Stimulated activated naive CD8-positive, alpha-beta T cell treated with anti-CD3 and anti-CD28 coated beads, Interleukin-15, Interleukin-2, amounts not matched to agents 100 ng/mL and 50 ng/mL, for 24 hours (primary cell): ENCODE measurements at regions not wholly inside any gene's neighbourhood (a gene's known extent, or its start where the extent isn't known, plus 50 kb on each side); places are given as distances from the start of the nearest gene placed in this dataset.

ENCODE experiments used
- H3K27ac Mint-ChIP-seq: one replicate; pipeline ENCODE4 v1.8.0; 2021; ENCODE audit warnings: mild to moderate bottlenecking, mixed read lengths
- H3K27me3 Mint-ChIP-seq: one replicate; pipeline ENCODE4 v1.8.0; 2021; ENCODE audit warnings: mixed read lengths
- H3K36me3 Mint-ChIP-seq: one replicate; pipeline ENCODE4 v1.8.0; 2021; ENCODE audit warnings: low read depth, mixed read lengths
- H3K4me1 Mint-ChIP-seq: one replicate; pipeline ENCODE4 v1.8.0; 2021; ENCODE audit warnings: low read depth, mixed read lengths
- H3K4me3 Mint-ChIP-seq: one replicate; pipeline ENCODE4 v1.8.0; 2021; ENCODE audit warnings: mild to moderate bottlenecking, mixed read lengths
- H3K9me3 Mint-ChIP-seq: one replicate; pipeline ENCODE4 v1.8.0; 2021; ENCODE audit warnings: mixed read lengths

- no peaks in the 10 kb centered on the region for H3K4me1 Mint-ChIP-seq
- no peaks in the 10 kb centered on the region for H3K36me3 Mint-ChIP-seq
- H3K27ac Mint-ChIP-seq: no peak overlapping the region
- no peaks in the 10 kb centered on the region for H3K9me3 Mint-ChIP-seq
- peaks cover 15% of the 10 kb centered on the region for H3K27me3 Mint-ChIP-seq
- H3K4me3 Mint-ChIP-seq: no peak overlapping the region
These were observed 369.6 kb upstream of the USP24 start for GRCh38 chr1:55584526-55585401.

- H3K27me3 Mint-ChIP-seq: peaks cover 15% of the 10 kb centered on the region
- no peak overlapping the region for H3K27ac Mint-ChIP-seq
- no peaks in the 10 kb centered on the region for H3K9me3 Mint-ChIP-seq
- no peaks in the 10 kb centered on the region for H3K36me3 Mint-ChIP-seq
- H3K4me3 Mint-ChIP-seq: no peak overlapping the region
- H3K4me1 Mint-ChIP-seq: no peaks in the 10 kb centered on the region
These were observed 366.9 kb upstream of the USP24 start for GRCh38 chr1:55582084-55582483.

- no peak overlapping the region for H3K27ac Mint-ChIP-seq
- no peaks in the 10 kb centered on the region for H3K36me3 Mint-ChIP-seq
- no peaks in the 10 kb centered on the region for H3K9me3 Mint-ChIP-seq
- H3K4me1 Mint-ChIP-seq: no peaks in the 10 kb centered on the region
- peaks cover 15% of the 10 kb centered on the region for H3K27me3 Mint-ChIP-seq
- no peak overlapping the region for H3K4me3 Mint-ChIP-seq
These were observed 365.7 kb upstream of the USP24 start for GRCh38 chr1:55580845-55581332.

- H3K9me3 Mint-ChIP-seq: no peaks in the 10 kb centered on the region
- H3K36me3 Mint-ChIP-seq: no peaks in the 10 kb centered on the region
- no peak overlapping the region for H3K4me3 Mint-ChIP-seq
- no peak overlapping the region for H3K27ac Mint-ChIP-seq
- H3K4me1 Mint-ChIP-seq: no peaks in the 10 kb centered on the region
- H3K27me3 Mint-ChIP-seq: peaks cover 9% of the 10 kb centered on the region
These were observed 364.3 kb upstream of the USP24 start for GRCh38 chr1:55579332-55580001.

GRCh38 chr1:55578646-55579045 lies 363.5 kb upstream of the USP24 start:
- Mint-ChIP-seq H3K4me3 (no peak overlapping the region), H3K27me3 (peaks cover 5% of the 10 kb centered on the region), H3K27ac (no peak overlapping the region), H3K9me3 (no peaks in the 10 kb centered on the region), H3K36me3 (no peaks in the 10 kb centered on the region), H3K4me1 (no peaks in the 10 kb centered on the region)

GRCh38 chr1:55575571-55576279 lies 360.6 kb upstream of the USP24 start:
- Mint-ChIP-seq H3K36me3 (no peaks in the 10 kb centered on the region), H3K27ac (no peak overlapping the region), H3K27me3 (peaks cover 6% of the 10 kb centered on the region), H3K9me3 (no peaks in the 10 kb centered on the region), H3K4me1 (no peaks in the 10 kb centered on the region), H3K4me3 (no peak overlapping the region)

GRCh38 chr1:55574691-55575225 lies 359.6 kb upstream of the USP24 start:
- Mint-ChIP-seq H3K27me3 (peaks cover 6% of the 10 kb centered on the region), H3K9me3 (no peaks in the 10 kb centered on the region), H3K4me1 (no peaks in the 10 kb centered on the region), H3K27ac (no peak overlapping the region), H3K4me3 (no peak overlapping the region), H3K36me3 (no peaks in the 10 kb centered on the region)

GRCh38 chr1:55572878-55573734 lies 357.9 kb upstream of the USP24 start:
- H3K9me3 Mint-ChIP-seq: peaks cover 4% of the 10 kb centered on the region
- no peak overlapping the region for H3K27ac Mint-ChIP-seq
- no peaks in the 10 kb centered on the region for H3K36me3 Mint-ChIP-seq
- peaks cover 14% of the 10 kb centered on the region for H3K27me3 Mint-ChIP-seq
- no peak overlapping the region for H3K4me3 Mint-ChIP-seq
- no peaks in the 10 kb centered on the region for H3K4me1 Mint-ChIP-seq

GRCh38 chr1:55571767-55572166 lies 356.6 kb upstream of the USP24 start:
- Mint-ChIP-seq H3K27ac (no peak overlapping the region), H3K27me3 (peaks cover 14% of the 10 kb centered on the region), H3K4me3 (no peak overlapping the region), H3K36me3 (no peaks in the 10 kb centered on the region), H3K9me3 (peaks cover 4% of the 10 kb centered on the region), H3K4me1 (no peaks in the 10 kb centered on the region)

- no peaks in the 10 kb centered on the region for H3K4me1 Mint-ChIP-seq
- no peaks in the 10 kb centered on the region for H3K36me3 Mint-ChIP-seq
These were observed 354.3 kb upstream of the USP24 start for GRCh38 chr1:55569417-55569816.

GRCh38 chr1:55568732-55569131 lies 353.6 kb upstream of the USP24 start:
- H3K27me3 Mint-ChIP-seq: peaks cover 14% of the 10 kb centered on the region
- peaks cover 4% of the 10 kb centered on the region for H3K9me3 Mint-ChIP-seq
- no peak overlapping the region for H3K27ac Mint-ChIP-seq
- H3K4me3 Mint-ChIP-seq: no peak overlapping the region
- no peaks in the 10 kb centered on the region for H3K4me1 Mint-ChIP-seq
- H3K36me3 Mint-ChIP-seq: no peaks in the 10 kb centered on the region

More at GRCh38 chr1:55569417-55569816, 354.3 kb upstream of the USP24 start:
- Mint-ChIP-seq H3K9me3 (peaks cover 4% of the 10 kb centered on the region), H3K27ac (no peak overlapping the region), H3K4me3 (no peak overlapping the region), H3K27me3 (peaks cover 14% of the 10 kb centered on the region)

- H3K27me3 Mint-ChIP-seq: no peaks in the 10 kb centered on the region
These were observed 345.1 kb upstream of the USP24 start for GRCh38 chr1:55560266-55560665.

GRCh38 chr1:55559842-55560241 lies 344.7 kb upstream of the USP24 start:
- H3K36me3 Mint-ChIP-seq: no peaks in the 10 kb centered on the region
- no peaks in the 10 kb centered on the region for H3K4me1 Mint-ChIP-seq
- no peaks in the 10 kb centered on the region for H3K9me3 Mint-ChIP-seq
- no peak overlapping the region for H3K4me3 Mint-ChIP-seq
- no peaks in the 10 kb centered on the region for H3K27me3 Mint-ChIP-seq
- H3K27ac Mint-ChIP-seq: no peak overlapping the region

More at GRCh38 chr1:55560266-55560665, 345.1 kb upstream of the USP24 start:
- H3K4me3 Mint-ChIP-seq: no peak overlapping the region
- H3K9me3 Mint-ChIP-seq: no peaks in the 10 kb centered on the region
- no peaks in the 10 kb centered on the region for H3K4me1 Mint-ChIP-seq
- H3K36me3 Mint-ChIP-seq: no peaks in the 10 kb centered on the region
- no peak overlapping the region for H3K27ac Mint-ChIP-seq

- Mint-ChIP-seq H3K4me1 (no peaks in the 10 kb centered on the region), H3K4me3 (no peak overlapping the region), H3K27me3 (no peaks in the 10 kb centered on the region), H3K36me3 (no peaks in the 10 kb centered on the region), H3K9me3 (no peaks in the 10 kb centered on the region), H3K27ac (no peak overlapping the region)
These were observed 344.0 kb upstream of the USP24 start for GRCh38 chr1:55559161-55559611.
